Trophoblast cell (in vitro differentiated cells and primary cell): ENCODE measurements at regions not wholly inside any gene's neighbourhood (a gene's known extent, or its start where the extent isn't known, plus 50 kb on each side); places are given as distances from the start of the nearest gene placed in this dataset.

Experiments
- DNase-seq, 2 donors: peaks; one replicate each; pipeline ENCODE4 v3.0.0-alpha.2; 2016
- H2AFZ ChIP-seq: 2 replicates; pipeline ENCODE4 v1.6.1; 2013; ENCODE audit warnings: low read length, moderate library complexity, mild to moderate bottlenecking; ENCODE audit not compliant: insufficient read depth, poor library complexity
- H2AK5ac ChIP-seq: 2 replicates; pipeline ENCODE4 v1.6.1; 2013; ENCODE audit warnings: mild to moderate bottlenecking, low read length
- H2BK120ac ChIP-seq: 2 replicates; pipeline ENCODE4 v1.6.1; 2013; ENCODE audit warnings: low read length, mild to moderate bottlenecking, moderate library complexity; ENCODE audit not compliant: insufficient read depth, poor library complexity
- H2BK12ac ChIP-seq: 2 replicates; pipeline ENCODE4 v1.6.1; 2013; ENCODE audit warnings: mild to moderate bottlenecking, low read length, moderate library complexity
- H2BK5ac ChIP-seq: 2 replicates; pipeline ENCODE4 v1.6.1; 2013; ENCODE audit warnings: low read length, low read depth, moderate library complexity, mild to moderate bottlenecking; ENCODE audit not compliant: poor library complexity
- H3K14ac ChIP-seq: 2 replicates; pipeline ENCODE4 v1.6.1; 2013; ENCODE audit warnings: mild to moderate bottlenecking, low read length
- H3K18ac ChIP-seq: 2 replicates; pipeline ENCODE4 v1.6.1; 2013; ENCODE audit warnings: mild to moderate bottlenecking, low read length
- H3K23ac ChIP-seq: 2 replicates; pipeline ENCODE4 v1.6.1; 2013; ENCODE audit warnings: low read length
- H3K27ac ChIP-seq: 2 replicates; pipeline ENCODE4 v1.5.1; 2013; ENCODE audit warnings: low read depth, mild to moderate bottlenecking, inconsistent platforms, low read length, moderate library complexity
- H3K27me3 ChIP-seq: 2 replicates; pipeline ENCODE4 v1.6.1; 2013; ENCODE audit warnings: inconsistent platforms, mild to moderate bottlenecking, low read length, moderate library complexity; ENCODE audit not compliant: insufficient read depth
- H3K36me3 ChIP-seq, 2 experiments: 1 replicate in 1 of 2; 2 replicates in 1 of 2; pipeline ENCODE4 v1.6.1; 2013; ENCODE audit warnings: low read length in 2 of 2, mild to moderate bottlenecking in 2 of 2, moderate library complexity in 1 of 2; ENCODE audit not compliant: insufficient read depth in 2 of 2, control insufficient read depth in 1 of 2
- H3K4ac ChIP-seq: 2 replicates; pipeline ENCODE4 v1.6.1; 2013; ENCODE audit warnings: low read depth, mild to moderate bottlenecking, low read length, moderate library complexity
- H3K4me1 ChIP-seq, 2 experiments: 1 replicate in 1 of 2; 2 replicates in 1 of 2; pipeline ENCODE4 v1.6.1; 2013; ENCODE audit warnings: low read length in 2 of 2, mild to moderate bottlenecking in 2 of 2, moderate library complexity in 1 of 2; ENCODE audit not compliant: insufficient read depth in 2 of 2, control insufficient read depth in 1 of 2
- H3K4me2 ChIP-seq: 2 replicates; pipeline ENCODE4 v1.6.1; 2013; ENCODE audit warnings: inconsistent platforms, mild to moderate bottlenecking, low read length, moderate library complexity
- H3K4me3 ChIP-seq: 2 replicates; pipeline ENCODE4 v1.5.1; 2013; ENCODE audit warnings: mild to moderate bottlenecking, low read depth, low read length, inconsistent platforms
- H3K79me1 ChIP-seq: one replicate; pipeline ENCODE4 v1.6.1; 2013; ENCODE audit warnings: low read length
- H3K79me2 ChIP-seq: 2 replicates; pipeline ENCODE4 v1.6.1; 2013; ENCODE audit warnings: low read length, mild to moderate bottlenecking; ENCODE audit not compliant: control insufficient read depth, insufficient read depth, poor library complexity
- H3K9ac ChIP-seq: 2 replicates; pipeline ENCODE4 v1.6.1; 2013; ENCODE audit warnings: mild to moderate bottlenecking, low read length
- H3K9me3 ChIP-seq: 2 replicates; pipeline ENCODE4 v1.6.1; 2013; ENCODE audit warnings: low read depth, mild to moderate bottlenecking, control low read depth, inconsistent platforms, low read length; ENCODE audit not compliant: insufficient read depth
- H4K12ac ChIP-seq: 2 replicates; pipeline ENCODE4 v1.6.1; 2013; ENCODE audit warnings: low read depth, mild to moderate bottlenecking, low read length, moderate library complexity
- H4K8ac ChIP-seq: 2 replicates; pipeline ENCODE4 v1.6.1; 2013; ENCODE audit warnings: low read depth, mild to moderate bottlenecking, low read length, moderate library complexity
- H4K91ac ChIP-seq: one replicate; pipeline ENCODE4 v1.6.1; 2013; ENCODE audit warnings: low read depth, mild to moderate bottlenecking, low read length, moderate library complexity
- WGBS: extraction: QIAGEN DNeasy Blood & Tissue Kit; methylation state at CpG from one replicate; pipeline ENCODE4 v1.1.7; 2013; ENCODE audit warnings: missing lambda C conversion rate; ENCODE audit not compliant: insufficient read length, insufficient coverage; ENCODE audit errors: extremely low coverage; 5-methylcytosine and 5-hydroxymethylcytosine counted together

DNA sequence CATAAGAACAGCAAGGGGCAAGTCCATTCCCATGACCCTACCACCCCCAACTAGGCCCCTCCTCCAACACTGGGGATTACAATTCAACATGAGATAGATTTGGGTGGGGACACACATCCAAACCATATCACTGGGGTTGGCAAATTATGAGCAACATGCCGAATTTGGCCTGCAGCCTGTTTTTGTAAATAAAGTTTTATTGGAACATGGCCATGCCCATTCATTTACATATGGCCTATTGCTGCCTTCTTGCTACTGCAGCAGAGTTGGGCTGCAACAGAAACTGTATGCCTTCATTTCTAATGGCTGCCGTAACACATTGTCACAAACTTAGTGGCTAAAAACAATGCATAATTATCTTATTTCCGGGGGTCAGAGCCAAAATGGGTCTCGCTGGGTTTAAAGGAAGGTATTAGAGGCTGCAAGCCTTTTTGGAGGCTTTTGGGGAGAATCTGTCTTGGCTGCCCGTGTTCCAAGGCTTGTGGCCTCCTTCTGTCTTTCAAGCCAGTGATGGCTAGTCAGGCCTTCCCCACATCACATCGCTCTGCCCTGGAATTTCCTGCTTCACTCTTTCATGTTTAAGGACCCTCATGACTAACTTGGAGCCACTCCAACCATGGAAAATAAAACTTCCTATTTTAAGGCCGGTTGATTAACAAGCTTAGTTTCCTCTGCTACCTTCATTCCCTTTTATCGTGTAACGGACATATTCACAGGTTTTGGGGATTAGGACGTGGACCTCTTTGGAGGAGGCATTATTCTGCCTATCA lies 428.5 kb upstream of the PROK2 start:
- Histone ChIP-seq H2BK120ac (no peak overlapping the region), H3K9ac (no peak overlapping the region), H3K36me3 (no peaks in the 10 kb centered on the region), H3K18ac (no peak overlapping the region), H2BK12ac (no peak overlapping the region), H3K4me3 (no peak overlapping the region), H3K14ac (no peak overlapping the region), H4K12ac (no peak overlapping the region), H4K91ac (no peak overlapping the region), H3K4me2 (no peak overlapping the region), H3K27ac (no peak overlapping the region), H3K79me2 (no peaks in the 10 kb centered on the region), H3K4ac (no peak overlapping the region), H2AK5ac (no peak overlapping the region), H2BK5ac (no peak overlapping the region), H3K9me3 (no peaks in the 10 kb centered on the region), H3K4me1 (no peaks in the 10 kb centered on the region), H3K27me3 (no peaks in the 10 kb centered on the region), H3K79me1 (no peaks in the 10 kb centered on the region), H4K8ac (no peak overlapping the region), H3K23ac (no peak overlapping the region), H2AFZ (no peak overlapping the region)
- no CpG with 5 or more reads among the region's 10 CpGs for WGBS
- DNase-seq, result peak in 1 of 2 donors; percentile 13

DNA sequence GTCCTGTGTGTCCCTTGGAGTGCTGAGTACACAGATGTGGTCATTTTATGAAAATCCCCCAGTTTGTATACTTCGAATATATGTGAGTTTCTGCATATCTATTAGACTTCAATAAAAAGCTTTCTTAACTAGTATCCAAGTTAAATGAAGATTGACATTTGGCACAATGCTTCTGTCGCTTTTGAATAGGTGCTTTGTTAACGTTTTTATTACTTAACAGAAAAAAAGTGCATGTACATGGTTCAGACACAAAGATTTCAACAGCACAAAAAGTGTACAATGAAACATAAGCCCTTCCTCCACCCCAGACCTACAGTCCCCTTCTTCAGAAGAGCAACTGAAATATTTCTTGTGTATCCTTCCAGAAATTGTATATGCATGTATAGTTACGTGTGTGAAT lies 427.4 kb upstream of the PROK2 start:
- Histone ChIP-seq H2AFZ (no peak overlapping the region), H4K91ac (no peak overlapping the region), H2AK5ac (no peak overlapping the region), H3K4me3 (no peak overlapping the region), H2BK12ac (no peak overlapping the region), H4K8ac (no peak overlapping the region), H3K79me2 (no peaks in the 10 kb centered on the region), H4K12ac (no peak overlapping the region), H3K9ac (no peak overlapping the region), H2BK120ac (no peak overlapping the region), H3K4me2 (no peak overlapping the region), H3K27ac (no peak overlapping the region), H3K79me1 (no peaks in the 10 kb centered on the region), H3K36me3 (no peaks in the 10 kb centered on the region), H3K4me1 (no peaks in the 10 kb centered on the region), H3K27me3 (no peaks in the 10 kb centered on the region), H2BK5ac (no peak overlapping the region), H3K14ac (no peak overlapping the region), H3K23ac (no peak overlapping the region), H3K4ac (no peak overlapping the region), H3K9me3 (no peaks in the 10 kb centered on the region), H3K18ac (no peak overlapping the region)
- DNase-seq, result no peak
- no CpG with 5 or more reads among the region's 4 CpGs for WGBS

DNA sequence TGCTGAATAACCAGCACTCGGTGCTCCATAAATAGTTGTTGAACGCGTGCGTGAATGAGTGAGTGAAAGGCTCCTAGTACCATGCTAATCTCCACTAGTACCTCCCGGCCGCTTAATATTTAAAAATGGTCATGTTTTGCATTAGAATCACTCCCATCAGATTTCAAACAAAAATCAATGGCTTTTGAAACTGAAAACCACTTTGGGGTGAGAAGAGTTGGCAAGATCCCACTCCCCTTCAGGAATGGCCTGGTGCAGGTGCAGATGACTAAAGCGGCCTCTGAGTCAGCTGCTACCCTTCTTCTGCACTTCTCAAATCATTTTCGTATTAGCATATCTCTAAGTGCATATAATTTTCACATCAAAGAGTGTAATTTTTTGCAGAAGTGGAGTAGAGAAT lies 425.3 kb upstream of the PROK2 start:
- H3K23ac ChIP-seq, result peak overlapping the region; percentile 5
- no peak overlapping the region for H3K4ac ChIP-seq
- no CpG with 5 or more reads among the region's 8 CpGs for WGBS

DNA sequence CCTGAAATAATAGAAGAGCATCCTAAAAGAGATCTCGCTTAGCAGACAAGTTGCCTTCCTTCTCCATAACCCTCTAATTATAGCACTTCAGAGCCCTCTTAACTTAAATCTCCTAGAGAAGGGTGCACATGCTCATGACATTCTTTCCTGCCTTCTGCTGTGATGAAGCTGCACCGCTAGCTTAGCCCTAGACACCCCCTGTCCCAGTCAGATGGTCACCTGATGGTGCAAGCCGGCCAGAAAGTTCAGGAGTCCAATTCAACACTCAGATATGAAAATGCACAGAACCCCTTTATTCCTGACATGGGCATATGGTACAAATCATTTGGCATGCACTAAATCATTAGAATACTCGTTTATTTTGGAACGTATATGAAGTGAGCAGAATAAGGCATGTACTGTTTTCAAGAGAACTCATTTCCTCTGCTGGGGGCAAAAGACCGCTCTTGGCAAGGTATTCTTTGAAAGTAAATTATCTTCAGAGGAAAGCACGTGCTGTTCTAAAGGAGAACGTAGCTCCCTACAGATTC lies 420.4 kb upstream of the PROK2 start:
- Histone ChIP-seq H3K14ac (no peak overlapping the region), H3K4me2 (no peak overlapping the region), H2AK5ac (no peak overlapping the region), H3K4ac (no peak overlapping the region), H3K36me3 (no peaks in the 10 kb centered on the region), H2BK12ac (no peak overlapping the region), H2BK5ac (no peak overlapping the region), H3K4me3 (no peak overlapping the region), H3K79me1 (no peaks in the 10 kb centered on the region), H4K8ac (no peak overlapping the region), H4K12ac (no peak overlapping the region), H4K91ac (no peak overlapping the region), H3K4me1 (no peaks in the 10 kb centered on the region), H3K27ac (no peak overlapping the region), H3K9ac (no peak overlapping the region), H3K23ac (no peak overlapping the region), H2BK120ac (no peak overlapping the region), H2AFZ (no peak overlapping the region), H3K18ac (no peak overlapping the region), H3K27me3 (no peaks in the 10 kb centered on the region), H3K9me3 (peaks cover 2% of the 10 kb centered on the region), H3K79me2 (no peaks in the 10 kb centered on the region)
- WGBS, result no CpG with 5 or more reads among the region's 8 CpGs
- no peak for DNase-seq

More for the DNA sequence above, 425.3 kb upstream of the PROK2 start:
- Histone ChIP-seq H2BK5ac (no peak overlapping the region), H2BK120ac (no peak overlapping the region), H3K4me3 (no peak overlapping the region), H3K18ac (no peak overlapping the region), H3K27ac (no peak overlapping the region), H2AK5ac (no peak overlapping the region), H4K8ac (no peak overlapping the region), H4K12ac (no peak overlapping the region), H3K79me1 (no peaks in the 10 kb centered on the region), H2AFZ (no peak overlapping the region), H3K4me2 (no peak overlapping the region), H2BK12ac (no peak overlapping the region), H3K9me3 (no peaks in the 10 kb centered on the region), H4K91ac (no peak overlapping the region), H3K4me1 (no peaks in the 10 kb centered on the region), H3K79me2 (no peaks in the 10 kb centered on the region), H3K27me3 (no peaks in the 10 kb centered on the region), H3K9ac (no peak overlapping the region), H3K14ac (no peak overlapping the region), H3K36me3 (no peaks in the 10 kb centered on the region)
- no peak for DNase-seq
